ENCODE measurements at regions not wholly inside any gene's neighbourhood (a gene's known extent, or its start where the extent isn't known, plus 50 kb on each side); places are given as distances from the start of the nearest gene placed in this dataset.
"Not testable (repeated sequence)": the region's sequence is repeated elsewhere in the genome, so short reads cannot be mapped to it uniquely, and the experiment has no call there.

- DNase-seq (ENCODE audit: low read depth, low spot score), result no peak
- Mint-ChIP-seq H3K27ac (ENCODE audit: unreplicated experiment) (no peak overlapping the region), H3K27me3 (ENCODE audit: low read depth) (no peaks in the 10 kb centered on the region), H3K4me3 (no peak overlapping the region), H3K4me1 (no peaks in the 10 kb centered on the region), H3K36me3 (ENCODE audit: low read depth) (peaks cover 12% of the 10 kb centered on the region), H3K9me3 (peaks cover 12% of the 10 kb centered on the region)
- no peak for TF ChIP-seq CTCF (conservative IDR thresholded peaks at IDR 0.05)
Measured at GRCh38 chr18:55953326-55953725, 365.3 kb upstream of the TCF4 start.

- H3K27me3 Mint-ChIP-seq (ENCODE audit: low read depth); H3K27ac Mint-ChIP-seq (ENCODE audit: unreplicated experiment); DNase-seq (ENCODE audit: low read depth, low spot score); H3K4me1 Mint-ChIP-seq; H3K4me3 Mint-ChIP-seq: not testable (repeated sequence)
- peaks cover 12% of the 10 kb centered on the region for H3K9me3 Mint-ChIP-seq
- H3K36me3 Mint-ChIP-seq (ENCODE audit: low read depth), result peaks cover 12% of the 10 kb centered on the region
Measured at GRCh38 chr18:55951738-55952137, 363.7 kb upstream of the TCF4 start.

- DNase-seq (ENCODE audit: low read depth, low spot score), result no peak
- Mint-ChIP-seq H3K4me3 (no peak overlapping the region), H3K27me3 (ENCODE audit: low read depth) (no peaks in the 10 kb centered on the region), H3K9me3 (peaks cover 13% of the 10 kb centered on the region), H3K4me1 (no peaks in the 10 kb centered on the region), H3K36me3 (ENCODE audit: low read depth) (peaks cover 16% of the 10 kb centered on the region), H3K27ac (ENCODE audit: unreplicated experiment) (no peak overlapping the region)
- no peak for TF ChIP-seq CTCF (conservative IDR thresholded peaks at IDR 0.05)
Measured at GRCh38 chr18:55950379-55951166, 362.6 kb upstream of the TCF4 start.

- Mint-ChIP-seq H3K9me3 (peaks cover 16% of the 10 kb centered on the region), H3K4me1 (peaks cover 10% of the 10 kb centered on the region), H3K27ac (ENCODE audit: unreplicated experiment) (no peak overlapping the region), H3K27me3 (ENCODE audit: low read depth) (no peaks in the 10 kb centered on the region), H3K4me3 (no peak overlapping the region), H3K36me3 (ENCODE audit: low read depth) (peaks cover 24% of the 10 kb centered on the region)
- TF ChIP-seq CTCF (conservative IDR thresholded peaks at IDR 0.05), result no peak
- no peak for DNase-seq (ENCODE audit: low read depth, low spot score)
Measured at GRCh38 chr18:55934821-55935220, 346.8 kb upstream of the TCF4 start.

- no peak for DNase-seq (ENCODE audit: low read depth, low spot score)
- Mint-ChIP-seq H3K36me3 (ENCODE audit: low read depth) (peaks cover 20% of the 10 kb centered on the region), H3K27ac (ENCODE audit: unreplicated experiment) (no peak overlapping the region), H3K4me3 (no peak overlapping the region), H3K9me3 (peaks cover 12% of the 10 kb centered on the region), H3K4me1 (peaks cover 10% of the 10 kb centered on the region), H3K27me3 (ENCODE audit: low read depth) (no peaks in the 10 kb centered on the region)
- TF ChIP-seq CTCF (conservative IDR thresholded peaks at IDR 0.05), result no peak
Measured at GRCh38 chr18:55932675-55933074, 344.7 kb upstream of the TCF4 start.

GRCh38 chr18:55927831-55928230 lies 339.8 kb upstream of the TCF4 start:
- H3K4me3 Mint-ChIP-seq, result no peak overlapping the region
- DNase-seq (ENCODE audit: low read depth, low spot score), result no peak

More at GRCh38 chr18:55927831-55928230, 339.8 kb upstream of the TCF4 start:
- H3K9me3 Mint-ChIP-seq, result peaks cover 13% of the 10 kb centered on the region
- TF ChIP-seq CTCF (conservative IDR thresholded peaks at IDR 0.05), result no peak
- peaks cover 4% of the 10 kb centered on the region for H3K36me3 Mint-ChIP-seq (ENCODE audit: low read depth)
- peaks cover 3% of the 10 kb centered on the region for H3K4me1 Mint-ChIP-seq
- no peaks in the 10 kb centered on the region for H3K27me3 Mint-ChIP-seq (ENCODE audit: low read depth)
- no peak overlapping the region for H3K27ac Mint-ChIP-seq (ENCODE audit: unreplicated experiment)
